NCI-H2029 treated with DMSO at 0.1 percent for 48 hours (cell line): ENCODE measurements at regions not wholly inside any gene's neighbourhood (a gene's known extent, or its start where the extent isn't known, plus 50 kb on each side); places are given as distances from the start of the nearest gene placed in this dataset.
"Not testable (repeated sequence)": the region's sequence is repeated elsewhere in the genome, so short reads cannot be mapped to it uniquely, and the experiment has no call there.

Source experiments
- DNase-seq: peaks from one replicate; lab custom pipeline; 2025; lab: John Stamatoyannopoulos, UW

DNA sequence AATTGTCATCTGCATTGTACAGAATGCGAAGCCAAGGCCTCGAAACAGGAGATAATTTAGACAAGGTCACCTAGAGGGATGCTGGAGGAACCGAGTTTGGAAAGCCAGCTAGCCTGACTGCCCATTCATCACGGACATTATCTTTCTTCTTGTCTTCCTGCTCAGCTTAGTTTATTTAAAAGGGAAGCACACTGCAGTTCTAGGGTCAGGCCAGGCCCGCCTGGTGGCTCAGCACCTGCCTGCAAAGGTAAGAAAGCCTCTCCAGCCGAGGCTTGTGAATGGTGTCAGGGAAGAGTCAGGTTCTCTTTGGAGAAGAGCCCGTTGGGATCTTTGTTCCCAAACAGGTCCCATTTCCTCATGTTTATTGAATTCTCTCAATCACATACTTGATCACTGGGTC lies 246.5 kb downstream of the BLID start:
- DNase-seq: no peak

- no peak for DNase-seq
Observed at GRCh38 chr11:121866754-121867153, 249.3 kb downstream of the BLID start.

DNA sequence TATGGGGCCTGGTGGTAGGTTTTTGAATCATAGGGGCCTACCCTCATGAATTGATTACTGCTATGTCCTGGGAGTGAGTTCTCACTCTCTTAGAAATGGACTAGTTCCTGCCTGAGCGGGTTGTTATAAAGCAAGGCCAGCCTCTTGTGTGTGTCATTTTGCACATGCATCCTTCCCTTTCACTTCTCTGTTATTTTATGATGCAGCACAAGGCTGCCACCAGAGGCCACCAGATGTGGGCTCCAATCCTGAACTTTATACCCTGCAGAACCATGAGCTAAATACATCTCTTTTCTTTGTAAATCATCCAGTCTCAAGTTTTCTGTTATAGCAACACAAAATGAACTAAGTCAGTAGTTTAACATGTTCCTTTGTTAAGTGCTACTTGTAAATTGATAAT lies 251.4 kb downstream of the BLID start:
- DNase-seq: no peak

GRCh38 chr11:121863126-121863525 lies 252.9 kb downstream of the BLID start:
- DNase-seq: no peak

GRCh38 chr11:121855138-121855537 lies 260.9 kb downstream of the BLID start:
- not testable (repeated sequence) for DNase-seq

- DNase-seq: no peak
Observed at GRCh38 chr11:121844016-121844415, 272.0 kb downstream of the BLID start.

DNA sequence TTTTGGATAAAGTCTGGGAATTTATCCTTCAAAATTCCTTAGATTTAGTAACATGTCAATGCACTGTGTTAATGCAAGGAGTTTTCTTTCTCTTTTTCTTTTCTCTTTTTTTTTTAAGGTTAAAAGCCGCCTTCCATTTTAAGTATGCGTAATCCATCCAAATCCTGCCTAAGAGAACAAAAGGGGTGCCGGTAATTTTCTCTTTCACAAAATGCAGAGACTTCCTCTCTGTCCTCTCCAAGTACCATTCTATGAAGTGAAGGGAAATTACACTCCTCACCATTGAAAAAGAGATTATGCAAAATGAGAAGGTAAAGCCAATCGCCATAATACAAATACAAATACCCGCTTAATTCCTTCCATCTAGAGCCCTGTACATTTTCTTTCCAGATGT lies 273.8 kb downstream of the BLID start:
- no peak for DNase-seq

DNA sequence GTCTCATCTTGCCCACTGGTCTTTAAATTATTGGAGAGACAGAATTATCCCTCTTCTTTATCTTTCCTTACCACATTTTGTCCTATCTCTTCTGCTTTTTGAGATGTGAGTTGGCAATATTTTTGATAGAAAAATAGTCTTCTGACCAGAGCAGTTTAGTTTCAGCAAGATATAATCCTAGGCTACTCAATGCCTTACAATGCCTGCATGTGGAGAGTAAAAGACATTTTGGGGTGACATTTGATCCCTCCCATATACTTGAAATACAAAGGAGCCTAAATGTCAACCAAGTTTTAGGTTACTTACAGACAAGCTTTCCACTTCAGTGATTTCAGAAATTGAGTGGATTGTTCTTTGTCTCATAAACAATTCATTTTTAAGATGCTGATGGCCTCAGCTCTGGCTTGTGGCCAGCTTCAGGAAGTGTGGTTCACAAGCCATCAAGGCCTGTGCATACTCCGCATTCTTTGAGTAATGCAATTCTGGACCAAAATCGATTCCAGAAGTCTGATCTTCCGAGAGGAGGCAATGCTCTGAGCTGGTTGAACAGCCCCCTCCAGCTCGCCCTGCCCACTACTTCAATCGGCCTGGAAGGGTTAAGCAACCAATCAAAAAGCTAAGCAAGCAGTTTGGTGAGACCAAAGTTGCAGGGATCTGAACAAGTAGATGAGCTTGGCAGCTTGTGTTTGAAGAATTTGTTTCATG lies 274.4 kb downstream of the BLID start:
- DNase-seq: no peak

DNA sequence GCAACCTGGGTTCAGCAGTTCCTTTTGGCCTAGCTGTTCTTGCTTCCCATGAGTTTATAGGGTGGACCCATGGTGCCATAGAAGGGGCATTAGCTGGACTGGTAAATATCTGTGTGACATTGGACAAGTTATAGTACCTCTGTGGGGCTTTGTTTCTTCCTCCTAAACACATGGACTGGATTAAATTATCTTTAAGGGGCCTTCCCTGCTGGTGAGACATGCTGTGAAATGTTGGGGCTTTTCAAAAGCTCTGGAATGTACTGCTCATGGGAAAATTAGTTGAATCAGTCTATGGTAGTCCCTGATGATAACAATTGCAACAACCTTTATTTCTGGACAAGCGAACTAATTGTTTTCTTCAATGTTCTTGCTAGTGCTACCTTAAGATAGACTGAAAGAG lies 276.2 kb downstream of the BLID start:
- no peak for DNase-seq

- DNase-seq: no peak
Observed at GRCh38 chr11:121838571-121838970, 277.4 kb downstream of the BLID start.

- no peak for DNase-seq
Observed at GRCh38 chr11:121833970-121834369, 282.0 kb downstream of the BLID start.

DNA sequence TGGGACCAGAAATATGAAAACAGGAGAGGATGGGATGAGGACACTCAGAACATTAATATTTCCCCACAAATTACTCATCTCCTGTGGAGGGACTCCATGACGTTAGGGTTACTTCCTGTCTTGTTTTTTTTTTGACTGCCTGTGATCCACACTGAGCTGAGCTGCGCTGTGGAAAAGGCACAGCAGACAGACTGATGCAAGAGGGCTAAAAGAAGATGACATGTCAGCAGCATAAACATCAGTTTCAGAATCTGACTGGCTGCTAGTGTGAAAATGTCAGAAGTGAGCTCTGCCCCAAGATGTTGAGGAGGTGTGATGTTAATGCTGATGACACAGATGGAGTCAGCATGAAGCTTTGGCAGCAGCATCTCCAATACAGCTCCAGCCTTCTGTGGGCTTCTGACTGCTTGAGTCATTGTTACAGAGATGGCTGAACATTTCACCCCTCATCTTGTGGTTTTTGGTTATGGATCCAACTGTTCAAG lies 286.8 kb downstream of the BLID start:
- DNase-seq: no peak

DNA sequence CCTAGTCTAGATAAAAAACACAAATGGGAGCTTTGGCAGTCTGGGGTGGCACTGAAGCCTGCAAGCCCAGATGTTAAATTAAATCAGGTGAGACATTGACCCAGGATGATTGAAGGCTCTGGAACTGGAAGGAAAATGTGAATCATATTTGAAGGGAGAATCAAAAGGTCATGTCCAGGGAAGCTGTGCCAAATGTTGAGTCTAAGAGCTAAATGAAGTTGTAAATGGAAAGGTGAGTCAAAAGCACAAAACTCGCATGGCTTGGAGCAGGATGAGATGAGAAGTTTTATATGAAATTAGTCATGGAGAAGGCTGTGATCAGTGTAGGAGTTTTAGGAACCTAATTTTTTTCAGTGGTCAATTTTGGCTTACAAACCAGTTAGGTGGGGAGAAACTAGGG lies 301.1 kb downstream of the BLID start:
- no peak for DNase-seq

DNA sequence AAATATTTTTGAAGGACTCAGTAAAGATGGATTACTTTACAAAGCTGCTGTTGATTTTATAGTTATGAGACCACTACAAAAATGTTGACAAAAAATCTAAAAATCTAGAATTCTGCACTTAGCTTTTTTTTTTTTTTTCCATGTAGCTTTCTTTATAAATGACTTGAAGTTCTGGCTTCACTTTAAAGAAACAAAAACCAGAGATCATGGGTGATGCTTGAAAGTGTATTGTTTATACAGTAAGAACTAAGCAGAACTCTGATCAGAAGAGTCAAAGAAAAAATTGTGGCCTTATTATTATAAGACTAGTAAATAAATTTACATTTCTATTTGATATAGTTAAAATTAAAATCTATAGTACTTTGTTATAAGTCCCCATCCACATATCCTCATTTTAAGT lies 301.7 kb downstream of the BLID start:
- no peak for DNase-seq

GRCh38 chr11:121810291-121810690 lies 305.7 kb downstream of the BLID start:
- no peak for DNase-seq

DNA sequence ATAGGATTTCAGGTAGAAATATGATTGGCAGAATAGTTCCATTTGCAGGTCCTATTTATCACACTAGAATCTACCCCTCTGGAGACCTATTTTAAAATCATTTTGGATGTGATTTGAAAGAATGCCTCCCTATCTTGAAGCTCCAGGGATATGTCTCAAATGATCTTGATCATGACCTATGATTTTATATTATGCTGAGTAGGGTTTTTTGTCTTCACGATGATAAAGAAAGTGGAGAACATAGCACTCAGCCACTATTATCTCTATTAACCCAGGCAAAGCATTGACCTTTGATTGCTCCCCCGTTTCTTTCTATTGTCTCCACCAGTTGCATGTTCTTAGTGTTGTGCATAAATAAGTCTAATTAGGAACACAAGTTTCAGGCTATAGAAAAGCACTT lies 307.9 kb downstream of the BLID start:
- DNase-seq: no peak

DNA sequence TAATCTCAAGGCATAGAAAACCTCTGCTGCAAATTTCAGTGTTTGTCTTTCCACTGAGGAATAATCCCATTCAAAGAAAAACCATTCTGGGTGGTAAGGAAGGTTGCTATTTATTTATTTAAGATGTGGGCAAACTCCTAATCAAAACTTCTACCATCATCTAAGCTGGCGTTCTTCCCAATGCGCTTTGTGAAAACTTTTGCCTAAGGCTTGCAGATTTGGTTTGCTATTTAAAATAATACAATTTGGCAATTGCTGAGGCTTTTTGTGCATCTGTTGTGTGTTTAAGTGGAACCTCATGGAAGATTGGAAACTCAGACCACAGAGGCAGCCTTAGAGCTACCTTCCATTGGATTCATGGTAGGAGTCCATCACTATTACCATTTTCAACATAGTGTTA lies 309.0 kb downstream of the BLID start:
- DNase-seq: no peak

- no peak for DNase-seq
Observed at GRCh38 chr11:121802542-121802941, 313.5 kb downstream of the BLID start.

- no peak for DNase-seq
Observed at GRCh38 chr11:121801781-121802180, 314.2 kb downstream of the BLID start.

GRCh38 chr11:121801394-121801748 lies 314.6 kb downstream of the BLID start:
- DNase-seq: no peak

- no peak for DNase-seq
Observed at GRCh38 chr11:121800731-121801393, 315.2 kb downstream of the BLID start.

DNA sequence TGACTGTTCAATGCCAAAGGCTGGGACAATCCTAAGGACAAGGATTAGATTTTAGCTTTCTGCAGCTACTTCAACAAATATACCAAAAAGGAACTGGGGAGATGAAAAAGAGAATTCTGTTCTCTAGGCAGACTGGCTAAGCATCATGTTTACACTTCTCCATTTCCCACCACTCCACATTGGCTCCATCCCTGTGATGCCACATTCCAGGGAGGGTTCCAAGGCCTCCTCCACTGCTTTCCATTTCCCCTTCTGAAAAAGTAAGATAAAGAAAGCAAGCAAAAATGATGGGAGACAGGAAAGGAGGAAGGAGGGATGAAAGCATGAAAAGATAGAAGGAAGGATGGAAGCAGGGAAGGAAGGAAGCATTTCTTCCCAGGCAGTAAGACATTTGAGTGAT lies 315.8 kb downstream of the BLID start:
- DNase-seq: no peak

DNA sequence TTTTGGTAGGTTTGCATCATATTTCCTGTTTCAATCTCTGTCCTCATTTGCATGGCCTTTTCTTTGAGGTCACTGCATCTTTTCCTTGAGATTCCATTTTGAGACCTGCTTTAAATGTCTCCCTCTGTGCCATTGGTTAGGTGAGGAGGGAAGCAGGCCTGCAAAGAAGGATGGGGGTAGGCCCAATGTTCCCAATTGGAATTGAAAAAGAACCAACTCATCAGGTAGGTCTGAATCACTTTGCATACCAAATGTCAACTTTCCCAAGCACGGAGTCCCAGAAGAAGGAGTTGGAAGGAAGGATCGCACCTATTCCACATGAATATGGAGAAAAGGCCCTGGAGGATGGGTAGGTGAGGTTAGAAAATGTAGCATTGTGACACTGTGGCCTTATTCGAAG lies 318.5 kb downstream of the BLID start:
- DNase-seq: no peak

GRCh38 chr11:121795174-121795573 lies 320.8 kb downstream of the BLID start:
- no peak for DNase-seq
